HG03097 (cell line): ENCODE measurements at regions not wholly inside any gene's neighbourhood (a gene's known extent, or its start where the extent isn't known, plus 50 kb on each side); places are given as distances from the start of the nearest gene placed in this dataset.

Source experiments
- ATAC-seq: cut with Tn5 transposase; IDR thresholded peaks from one replicate; pipeline ENCODE4 v1.9.1; 2021; ENCODE audit not compliant: unreplicated experiment, low FRiP score

DNA sequence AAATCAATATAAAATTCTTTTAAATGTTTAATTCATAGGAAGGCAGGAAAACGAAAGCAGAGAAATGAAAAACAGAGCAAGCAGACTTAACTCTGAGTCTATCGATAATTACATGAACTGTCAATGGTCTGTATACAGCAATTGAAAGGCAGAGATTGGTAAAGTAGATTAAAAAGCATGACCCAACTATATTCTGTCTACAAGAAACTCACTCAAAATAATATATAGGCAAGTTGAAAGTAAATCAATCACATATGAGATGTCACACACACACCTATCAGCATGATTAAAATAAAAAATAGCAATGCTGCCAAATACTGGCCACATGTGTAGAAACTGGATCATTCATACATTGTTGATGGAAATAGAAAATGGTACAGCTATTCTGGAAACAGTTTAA lies 136.4 kb upstream of the CYP1B1 start:
- no peak for ATAC-seq

GRCh38 chr2:38207168-38207567 lies 131.2 kb upstream of the CYP1B1 start:
- no peak for ATAC-seq

DNA sequence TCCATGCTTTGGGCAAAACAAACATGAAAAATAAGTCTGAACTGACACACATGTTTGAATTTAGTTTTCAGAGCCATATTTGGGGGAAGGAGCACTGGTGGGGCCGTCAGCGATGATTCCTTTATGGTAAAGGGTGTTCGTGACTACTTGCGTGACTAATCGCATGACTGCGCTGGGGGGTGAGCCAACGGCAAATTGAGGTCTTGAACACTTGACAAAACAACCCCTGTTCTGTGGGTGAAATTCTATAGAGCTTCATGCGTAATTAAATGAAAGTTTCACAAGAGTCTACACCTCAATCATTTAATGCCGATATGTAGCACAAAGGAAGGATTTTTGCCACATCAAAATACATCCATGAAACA lies 127.5 kb upstream of the CYP1B1 start:
- no peak for ATAC-seq

DNA sequence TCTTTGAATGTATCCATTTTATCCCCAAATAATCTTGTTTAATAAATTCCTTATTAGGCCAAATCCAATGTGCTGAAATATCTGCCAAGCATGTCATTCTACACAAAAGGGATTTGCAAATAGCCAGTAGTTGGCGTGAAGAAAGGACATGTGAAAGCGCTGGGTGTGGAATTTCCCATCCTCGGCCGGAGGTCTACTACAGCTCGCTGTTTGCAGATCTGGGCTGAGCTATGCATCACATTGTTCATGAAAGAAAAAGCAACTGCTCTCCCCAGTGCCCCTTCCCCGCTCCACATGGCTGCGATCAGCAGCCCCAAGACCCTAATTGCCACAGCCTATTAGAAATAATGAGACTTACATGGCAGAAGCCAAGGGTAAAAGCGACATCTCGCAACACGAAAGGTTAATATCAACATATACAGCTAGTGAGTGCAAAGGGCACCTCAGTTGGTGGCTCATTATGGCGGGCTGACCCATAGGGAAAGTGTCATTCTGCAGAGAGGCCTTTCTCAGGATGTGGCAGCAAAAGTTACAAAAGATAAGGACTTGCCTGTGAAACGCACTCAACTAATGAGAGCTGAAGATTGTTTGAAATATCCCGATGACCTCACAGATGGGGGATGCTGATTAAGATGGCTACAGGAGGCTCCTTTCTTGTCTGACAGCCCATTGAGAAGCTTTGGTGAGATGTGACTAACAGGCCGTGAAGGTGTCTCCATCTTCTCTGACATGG lies 126.9 kb upstream of the CYP1B1 start:
- ATAC-seq, result no peak

- ATAC-seq, result no peak
Measured at GRCh38 chr2:38201784-38202183, 125.8 kb upstream of the CYP1B1 start.

DNA sequence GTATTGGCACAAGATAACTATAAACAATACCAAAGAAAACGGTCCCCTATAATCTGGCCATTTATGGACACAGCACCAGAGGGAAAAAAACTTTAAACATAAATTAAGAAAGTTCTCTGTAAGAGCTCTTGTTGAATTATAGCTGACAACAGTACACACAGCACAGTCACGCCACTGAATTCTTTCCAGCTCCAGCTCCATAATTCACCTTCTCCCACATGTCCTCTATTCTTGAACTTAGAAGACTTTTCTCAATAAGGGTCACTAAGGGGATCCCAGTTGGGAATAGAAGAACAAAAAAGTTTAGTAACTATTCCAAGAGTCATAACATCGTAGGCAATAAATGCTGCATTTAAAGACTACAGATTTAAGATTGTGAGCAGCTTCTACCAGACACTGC lies 124.6 kb upstream of the CYP1B1 start:
- ATAC-seq, result no peak

GRCh38 chr2:38199127-38199526 lies 123.2 kb upstream of the CYP1B1 start:
- ATAC-seq, result no peak

- ATAC-seq, result no peak
Measured at GRCh38 chr2:38194751-38195150, 118.8 kb upstream of the CYP1B1 start.

- no peak for ATAC-seq
Measured at GRCh38 chr2:38192976-38193375, 117.0 kb upstream of the CYP1B1 start.

GRCh38 chr2:38192046-38192445 lies 116.1 kb upstream of the CYP1B1 start:
- ATAC-seq, result no peak

- no peak for ATAC-seq
Measured at GRCh38 chr2:38191516-38191915, 115.6 kb upstream of the CYP1B1 start.

DNA sequence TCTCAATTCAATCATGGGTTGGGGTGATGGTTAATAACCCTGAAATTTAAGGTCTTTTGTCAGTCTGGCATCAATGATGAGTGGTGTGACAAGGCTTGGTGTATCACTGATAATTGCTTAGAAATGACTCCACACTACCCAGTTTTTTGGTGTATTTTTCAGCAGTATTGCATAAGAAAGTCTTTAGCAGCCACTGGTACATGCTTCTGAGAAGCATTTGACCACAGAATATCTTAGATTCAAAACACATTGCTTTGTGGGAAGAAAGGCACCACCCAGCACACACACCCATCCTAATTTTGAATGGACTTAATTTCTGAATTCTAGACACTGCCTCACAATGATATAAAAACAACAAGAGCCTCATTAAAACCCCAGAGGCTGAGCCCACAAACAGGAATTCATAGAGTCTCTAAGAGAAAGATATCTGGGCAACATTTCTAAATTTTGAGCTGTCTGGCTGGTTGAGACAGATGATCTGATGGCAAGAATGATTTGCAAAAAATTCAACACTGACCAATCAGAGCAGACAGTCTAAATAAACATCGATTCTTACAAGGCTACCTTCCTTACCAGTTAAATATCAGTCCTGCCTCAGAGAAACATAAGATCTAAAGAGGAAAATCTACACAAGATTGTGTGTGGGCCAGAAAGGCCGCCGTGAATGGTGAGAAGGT lies 114.7 kb upstream of the CYP1B1 start:
- ATAC-seq, result no peak

DNA sequence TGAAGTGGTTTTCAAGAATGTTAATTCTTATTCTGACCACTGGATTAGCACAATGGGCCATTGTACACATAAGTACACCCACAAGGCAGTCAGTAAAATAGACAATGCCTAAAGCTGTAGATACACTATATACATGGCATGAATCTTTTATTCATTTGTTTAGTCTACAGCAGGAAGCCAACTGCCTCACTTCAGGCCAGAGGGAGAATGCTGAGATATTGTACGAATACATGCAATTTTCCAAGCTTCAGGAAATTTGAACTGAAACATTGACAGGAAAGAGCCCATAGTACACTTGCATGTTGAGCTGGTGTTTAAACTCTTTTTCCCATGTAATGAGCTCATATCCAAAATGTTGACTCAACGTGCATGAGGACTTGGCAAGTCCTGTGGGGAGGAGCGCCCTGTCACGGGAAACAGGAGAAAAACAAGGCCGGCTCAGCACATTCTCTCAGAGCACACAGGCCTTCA lies 111.6 kb upstream of the CYP1B1 start:
- ATAC-seq, result no peak

GRCh38 chr2:38185012-38185491 lies 109.1 kb upstream of the CYP1B1 start:
- ATAC-seq, result peak; percentile 92

DNA sequence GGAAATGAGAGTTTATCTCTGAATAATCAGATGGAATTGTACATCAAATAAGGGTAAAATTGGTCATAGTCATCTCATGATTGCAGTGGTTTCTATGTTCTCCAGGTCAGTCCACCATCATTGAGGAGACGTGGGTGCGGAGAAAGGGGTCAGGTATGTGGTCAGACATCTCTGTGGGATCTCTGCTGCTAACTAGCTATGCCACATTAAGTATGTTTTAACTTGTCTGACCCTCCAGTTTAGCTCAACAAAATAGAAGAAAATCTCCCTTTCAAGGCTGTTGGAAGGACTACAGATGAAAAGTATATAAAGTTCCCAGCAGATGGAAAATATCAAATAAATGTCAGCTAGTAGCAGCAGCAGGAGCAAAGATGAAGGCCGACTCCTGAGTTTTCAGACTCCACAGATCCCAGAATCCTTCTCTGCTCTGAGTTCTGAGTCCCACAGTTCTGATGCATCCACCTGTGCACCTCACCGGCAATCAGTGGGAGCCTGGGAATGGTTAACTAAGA lies 106.6 kb upstream of the CYP1B1 start:
- no peak for ATAC-seq

DNA sequence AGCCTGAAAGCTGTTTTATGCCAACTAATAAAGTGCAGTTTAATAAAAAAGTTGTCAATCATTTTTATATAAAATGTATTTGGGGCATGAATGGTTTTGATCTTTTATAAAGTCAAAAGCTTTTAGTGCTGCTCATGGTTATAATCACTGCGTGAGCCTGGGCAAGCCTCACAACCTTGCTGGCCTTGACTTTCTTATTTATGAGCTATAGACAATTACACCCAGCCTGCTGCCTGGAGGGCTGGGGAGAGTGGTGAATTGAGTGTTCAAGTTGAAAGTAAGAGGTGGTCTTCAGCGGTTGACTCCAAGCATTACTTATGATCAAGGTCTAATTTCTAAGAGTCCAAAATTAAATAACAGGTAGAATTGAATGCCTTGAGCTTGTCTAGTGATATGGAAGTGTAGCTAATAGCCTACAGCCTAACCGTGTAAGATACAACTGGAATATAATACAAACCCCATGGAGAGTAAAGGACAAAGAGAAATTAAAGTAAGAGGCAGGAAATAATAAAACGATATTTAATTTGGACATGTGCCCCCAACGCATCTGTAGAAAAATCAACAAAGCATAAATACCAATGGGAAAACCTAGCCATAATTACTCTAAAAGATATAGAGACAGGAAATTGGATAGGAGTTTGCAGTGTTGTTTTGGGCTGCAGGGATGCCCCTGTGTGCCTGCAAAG lies 106.0 kb upstream of the CYP1B1 start:
- no peak for ATAC-seq

GRCh38 chr2:38180754-38181153 lies 104.8 kb upstream of the CYP1B1 start:
- ATAC-seq, result no peak

- no peak for ATAC-seq
Measured at GRCh38 chr2:38178556-38179419, 102.8 kb upstream of the CYP1B1 start.

- ATAC-seq, result no peak
Measured at GRCh38 chr2:38178119-38178518, 102.2 kb upstream of the CYP1B1 start.

- no peak for ATAC-seq
Measured at GRCh38 chr2:38176619-38177021, 100.7 kb upstream of the CYP1B1 start.
